GM12891 (cell line): ENCODE measurements at regions not wholly inside any gene's neighbourhood (a gene's known extent, or its start where the extent isn't known, plus 50 kb on each side); places are given as distances from the start of the nearest gene placed in this dataset.

Source experiments
- POLR2A ChIP-seq: IDR thresholded peaks from 2 replicates; pipeline ENCODE4 v1.6.1; 2011; ENCODE audit warnings: low read depth, low read length, control low read depth
- POLR2AphosphoS5 ChIP-seq: IDR thresholded peaks from 2 replicates; pipeline ENCODE4 v1.6.1; 2011; ENCODE audit warnings: low read depth, low read length, control low read depth
- POU2F2 ChIP-seq: IDR thresholded peaks from 2 replicates; pipeline ENCODE4 v1.6.1; 2011; ENCODE audit warnings: low read depth, mild to moderate bottlenecking, control low read depth, low read length, moderate library complexity
- TAF1 ChIP-seq: IDR thresholded peaks from 2 replicates; pipeline ENCODE4 v1.6.1; 2011; ENCODE audit warnings: low read depth, low read length, control low read depth

DNA sequence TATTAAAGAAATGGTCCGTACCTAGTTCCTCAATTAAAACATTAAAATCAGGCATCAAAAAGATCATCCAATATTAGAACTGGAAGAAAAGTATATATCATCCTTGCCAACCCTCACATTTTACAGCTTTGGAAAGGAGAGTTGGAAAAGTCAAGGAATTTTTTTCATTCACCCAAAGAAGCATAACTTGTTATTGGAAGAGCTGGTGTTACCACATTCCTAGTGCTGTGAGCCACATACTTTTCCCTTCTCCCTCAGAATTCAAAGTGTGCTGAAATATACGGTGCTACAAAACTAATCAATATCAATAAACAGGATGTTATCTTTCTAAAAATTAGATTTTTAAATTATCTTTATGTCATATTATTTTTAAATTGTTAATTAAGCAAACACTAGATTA lies 202.1 kb upstream of the FAT3 start:
- no peak for TF ChIP-seq TAF1
- TF ChIP-seq POLR2A, result no peak
- no peak for TF ChIP-seq POLR2AphosphoS5
- TF ChIP-seq POU2F2, result no peak
